SH-SY5Y (cell line): ENCODE measurements at regions not wholly inside any gene's neighbourhood (a gene's known extent, or its start where the extent isn't known, plus 50 kb on each side); places are given as distances from the start of the nearest gene placed in this dataset.

Source experiments
- GATA2 ChIP-seq: IDR thresholded peaks from 2 replicates; pipeline ENCODE4 v1.6.1; 2011; ENCODE audit warnings: mild to moderate bottlenecking, low read depth, low read length
- GATA3 ChIP-seq: IDR thresholded peaks from 2 replicates; pipeline ENCODE4 v1.6.1; 2011; ENCODE audit warnings: low read depth, mild to moderate bottlenecking, low read length, moderate library complexity

DNA sequence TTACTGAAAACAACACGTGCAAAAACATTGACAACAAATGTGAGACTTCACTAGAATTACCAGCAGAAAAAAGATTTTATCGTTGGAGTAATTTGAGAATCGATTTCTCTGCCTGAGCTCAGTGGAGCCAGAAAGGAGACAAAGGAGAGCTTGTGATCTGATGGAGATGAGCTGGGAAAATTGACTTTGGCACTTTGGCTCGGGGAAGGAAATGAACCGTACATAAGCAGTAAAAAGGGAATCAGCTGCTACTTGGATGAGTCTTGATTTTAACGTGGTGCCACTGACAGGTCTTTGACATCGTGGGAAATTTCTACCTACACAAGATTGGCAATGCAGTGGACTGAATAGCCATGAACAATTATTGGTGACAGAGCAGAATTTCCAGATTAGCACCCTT is 244.7 kb upstream of the RPS23 start:
- TF ChIP-seq GATA2 (no peak), GATA3 (no peak)
